NB4 (cell line): ENCODE measurements at regions not wholly inside any gene's neighbourhood (a gene's known extent, or its start where the extent isn't known, plus 50 kb on each side); places are given as distances from the start of the nearest gene placed in this dataset.

Experiments used
- MYC ChIP-seq: IDR thresholded peaks from 2 replicates; pipeline ENCODE4 v1.6.1; 2011; ENCODE audit warnings: low read depth, low read length
- TF ChIP-seq, protein P1 (sequence below): IDR thresholded peaks from one replicate; pipeline ENCODE4 v1.5.1; 2012; ENCODE audit warnings: low read depth, low read length

DNA sequence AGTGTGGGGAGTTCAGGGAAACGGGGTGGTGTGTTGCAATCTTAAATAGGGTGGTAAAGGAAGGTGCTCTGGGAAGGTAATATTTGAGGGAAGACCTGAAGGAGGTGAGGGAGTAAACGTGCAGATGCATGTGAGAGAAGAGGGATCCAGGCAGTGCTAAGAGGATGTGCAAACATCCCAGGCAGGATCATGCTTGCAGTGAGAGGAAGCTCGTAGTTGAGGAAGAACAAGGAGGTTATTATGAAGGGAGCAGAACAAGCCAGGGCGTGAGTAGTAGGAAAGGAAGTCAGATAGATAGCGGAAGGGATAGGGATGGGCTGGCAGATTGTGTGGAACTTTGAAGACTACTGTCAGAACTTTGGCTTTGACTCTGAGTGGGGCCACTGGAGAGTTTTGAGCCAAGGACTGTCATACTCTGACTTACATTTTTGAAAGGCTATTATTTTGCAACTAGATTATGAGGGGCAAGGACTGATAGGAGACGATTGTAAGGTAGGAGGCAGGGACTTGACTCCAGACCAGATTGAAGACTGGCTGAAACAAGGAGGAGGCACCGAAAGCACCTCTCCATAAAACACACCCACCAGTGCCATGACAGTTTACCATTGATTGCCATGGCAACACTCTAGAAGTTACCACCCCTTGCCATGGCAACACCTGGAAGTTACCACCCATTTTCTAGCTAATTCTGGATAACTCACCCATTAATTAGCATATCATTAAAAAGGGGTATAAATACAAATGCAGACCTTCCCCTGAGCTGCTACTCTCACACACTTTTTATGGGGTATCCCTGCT lies 67.0 kb downstream of the XCL2 start:
- TF ChIP-seq, protein P1, sequence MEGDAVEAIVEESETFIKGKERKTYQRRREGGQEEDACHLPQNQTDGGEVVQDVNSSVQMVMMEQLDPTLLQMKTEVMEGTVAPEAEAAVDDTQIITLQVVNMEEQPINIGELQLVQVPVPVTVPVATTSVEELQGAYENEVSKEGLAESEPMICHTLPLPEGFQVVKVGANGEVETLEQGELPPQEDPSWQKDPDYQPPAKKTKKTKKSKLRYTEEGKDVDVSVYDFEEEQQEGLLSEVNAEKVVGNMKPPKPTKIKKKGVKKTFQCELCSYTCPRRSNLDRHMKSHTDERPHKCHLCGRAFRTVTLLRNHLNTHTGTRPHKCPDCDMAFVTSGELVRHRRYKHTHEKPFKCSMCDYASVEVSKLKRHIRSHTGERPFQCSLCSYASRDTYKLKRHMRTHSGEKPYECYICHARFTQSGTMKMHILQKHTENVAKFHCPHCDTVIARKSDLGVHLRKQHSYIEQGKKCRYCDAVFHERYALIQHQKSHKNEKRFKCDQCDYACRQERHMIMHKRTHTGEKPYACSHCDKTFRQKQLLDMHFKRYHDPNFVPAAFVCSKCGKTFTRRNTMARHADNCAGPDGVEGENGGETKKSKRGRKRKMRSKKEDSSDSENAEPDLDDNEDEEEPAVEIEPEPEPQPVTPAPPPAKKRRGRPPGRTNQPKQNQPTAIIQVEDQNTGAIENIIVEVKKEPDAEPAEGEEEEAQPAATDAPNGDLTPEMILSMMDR = no peak
- TF ChIP-seq MYC = no peak
